ENCODE measurements at regions not wholly inside any gene's neighbourhood (a gene's known extent, or its start where the extent isn't known, plus 50 kb on each side); places are given as distances from the start of the nearest gene placed in this dataset.

DNA sequence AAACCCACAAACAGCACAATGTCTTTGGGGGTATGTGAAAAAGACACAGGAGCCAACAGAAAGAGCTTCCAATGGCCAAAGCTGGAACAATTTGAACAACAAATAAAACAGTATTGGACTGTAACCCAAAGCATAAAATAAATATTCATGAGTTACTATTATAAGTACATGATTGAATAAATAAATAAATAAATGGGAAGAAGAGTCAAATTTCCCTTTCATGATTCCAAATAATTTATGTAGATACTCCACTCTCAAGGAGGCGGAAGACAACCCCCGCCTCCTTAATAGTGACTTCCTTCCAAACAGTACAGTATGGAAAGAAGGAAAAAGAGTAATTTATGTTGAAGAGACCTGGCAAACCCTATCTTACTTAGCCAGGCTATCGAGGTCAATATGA is 124.4 kb upstream of the P2RY1 start:
- Mint-ChIP-seq H3K27me3 (no peaks in the 10 kb centered on the region), H3K36me3 (no peaks in the 10 kb centered on the region), H3K4me1 (ENCODE audit: unreplicated experiment) (no peaks in the 10 kb centered on the region), H3K4me3 (no peak overlapping the region), H3K27ac (no peak overlapping the region), H3K9me3 (no peaks in the 10 kb centered on the region)
- no peak for DNase-seq (ENCODE audit: extremely low spot score, unreplicated experiment)
- TF ChIP-seq, protein P1, sequence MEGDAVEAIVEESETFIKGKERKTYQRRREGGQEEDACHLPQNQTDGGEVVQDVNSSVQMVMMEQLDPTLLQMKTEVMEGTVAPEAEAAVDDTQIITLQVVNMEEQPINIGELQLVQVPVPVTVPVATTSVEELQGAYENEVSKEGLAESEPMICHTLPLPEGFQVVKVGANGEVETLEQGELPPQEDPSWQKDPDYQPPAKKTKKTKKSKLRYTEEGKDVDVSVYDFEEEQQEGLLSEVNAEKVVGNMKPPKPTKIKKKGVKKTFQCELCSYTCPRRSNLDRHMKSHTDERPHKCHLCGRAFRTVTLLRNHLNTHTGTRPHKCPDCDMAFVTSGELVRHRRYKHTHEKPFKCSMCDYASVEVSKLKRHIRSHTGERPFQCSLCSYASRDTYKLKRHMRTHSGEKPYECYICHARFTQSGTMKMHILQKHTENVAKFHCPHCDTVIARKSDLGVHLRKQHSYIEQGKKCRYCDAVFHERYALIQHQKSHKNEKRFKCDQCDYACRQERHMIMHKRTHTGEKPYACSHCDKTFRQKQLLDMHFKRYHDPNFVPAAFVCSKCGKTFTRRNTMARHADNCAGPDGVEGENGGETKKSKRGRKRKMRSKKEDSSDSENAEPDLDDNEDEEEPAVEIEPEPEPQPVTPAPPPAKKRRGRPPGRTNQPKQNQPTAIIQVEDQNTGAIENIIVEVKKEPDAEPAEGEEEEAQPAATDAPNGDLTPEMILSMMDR (conservative IDR thresholded peaks at IDR 0.05), result no peak

DNA sequence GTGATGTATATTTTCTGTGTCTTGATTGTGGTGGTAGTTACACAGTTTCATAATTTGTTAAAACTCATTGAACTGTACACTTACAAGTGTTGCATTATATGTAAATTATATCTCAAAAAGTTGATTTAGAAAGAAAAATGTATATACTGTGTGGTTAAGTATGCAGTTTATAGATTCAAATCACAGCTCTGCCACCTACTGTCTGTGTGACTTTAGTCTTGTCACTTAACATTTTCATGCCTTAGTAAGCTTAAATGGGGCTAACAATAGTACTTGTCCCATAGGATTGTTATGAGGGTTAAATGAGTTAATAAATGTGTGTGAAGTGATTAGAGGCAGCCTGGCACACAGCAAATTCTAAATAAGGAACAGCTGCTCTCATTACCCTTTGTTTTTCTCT is 120.9 kb upstream of the P2RY1 start:
- H3K4me1 Mint-ChIP-seq (ENCODE audit: unreplicated experiment), result no peaks in the 10 kb centered on the region
- TF ChIP-seq, protein P1 (conservative IDR thresholded peaks at IDR 0.05), result no peak
- no peak for DNase-seq (ENCODE audit: extremely low spot score, unreplicated experiment)
- H3K27ac Mint-ChIP-seq, result no peak overlapping the region
- no peak overlapping the region for H3K4me3 Mint-ChIP-seq
- H3K27me3 Mint-ChIP-seq, result no peaks in the 10 kb centered on the region
- H3K9me3 Mint-ChIP-seq, result no peaks in the 10 kb centered on the region
- no peaks in the 10 kb centered on the region for H3K36me3 Mint-ChIP-seq

DNA sequence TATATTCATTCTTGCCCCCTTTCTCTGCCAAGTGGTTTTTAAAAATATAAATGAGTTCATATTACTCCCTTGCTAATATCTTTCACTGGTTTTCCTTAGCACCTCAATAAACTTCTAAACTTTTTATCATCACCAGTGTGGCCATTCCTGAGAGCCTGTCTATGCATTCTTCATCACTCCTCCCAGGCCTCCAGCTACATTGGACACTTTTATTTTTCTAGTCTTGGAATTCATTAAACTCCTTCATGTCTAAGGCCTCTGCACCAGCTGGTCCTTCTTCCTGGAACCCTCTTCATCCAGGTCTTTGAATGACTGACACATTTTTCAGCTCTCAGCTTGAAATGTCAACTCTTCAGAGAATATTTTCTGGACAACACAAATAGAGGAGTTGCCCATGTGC is 120.4 kb upstream of the P2RY1 start:
- TF ChIP-seq, protein P1 (conservative IDR thresholded peaks at IDR 0.05), result no peak
- Mint-ChIP-seq H3K9me3 (no peaks in the 10 kb centered on the region), H3K27me3 (no peaks in the 10 kb centered on the region), H3K27ac (no peak overlapping the region), H3K4me1 (ENCODE audit: unreplicated experiment) (no peaks in the 10 kb centered on the region), H3K4me3 (no peak overlapping the region), H3K36me3 (no peaks in the 10 kb centered on the region)
- no peak for DNase-seq (ENCODE audit: extremely low spot score, unreplicated experiment)

DNA sequence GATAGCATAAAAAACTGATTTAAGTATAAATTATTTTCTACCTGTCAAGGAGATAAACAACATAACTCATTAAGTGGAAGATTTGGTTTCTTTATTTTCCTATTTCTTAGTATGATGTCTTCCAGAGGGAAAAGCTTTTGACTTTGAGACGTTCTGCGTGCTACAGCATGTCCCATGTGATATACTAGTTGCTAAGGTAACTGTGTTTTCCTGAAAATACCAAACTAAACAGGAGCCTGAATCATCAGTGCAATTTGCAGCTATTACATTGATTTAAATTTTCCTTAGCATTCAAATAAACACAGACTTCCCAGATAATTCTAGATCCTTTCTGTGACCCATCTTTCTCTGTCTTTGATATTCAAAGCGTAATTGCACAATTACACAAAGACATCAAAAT is 117.7 kb upstream of the P2RY1 start:
- Mint-ChIP-seq H3K9me3 (peaks cover 6% of the 10 kb centered on the region), H3K4me1 (ENCODE audit: unreplicated experiment) (no peaks in the 10 kb centered on the region), H3K27me3 (no peaks in the 10 kb centered on the region), H3K36me3 (no peaks in the 10 kb centered on the region), H3K27ac (no peak overlapping the region), H3K4me3 (no peak overlapping the region)
- TF ChIP-seq, protein P1 (conservative IDR thresholded peaks at IDR 0.05), result no peak
- DNase-seq (ENCODE audit: extremely low spot score, unreplicated experiment), result no peak

DNA sequence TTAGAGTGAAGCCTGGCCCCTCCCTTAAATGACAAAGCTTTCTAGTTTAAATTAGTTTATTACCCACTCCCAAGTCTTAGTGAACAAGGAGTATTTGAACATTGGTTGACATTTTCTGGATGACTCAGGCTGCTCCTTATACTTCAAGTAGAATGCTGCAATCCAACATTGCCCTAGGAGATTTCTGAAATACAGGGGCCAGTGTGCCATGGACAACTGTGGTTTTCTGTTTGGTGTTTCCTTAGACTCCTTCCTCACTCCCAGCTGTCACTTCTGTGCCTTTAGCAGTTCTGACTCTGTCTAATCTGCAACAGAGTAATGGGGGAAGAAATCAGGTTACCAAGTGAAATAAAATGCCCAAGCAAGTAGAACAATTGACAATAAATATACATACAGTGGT is 116.1 kb upstream of the P2RY1 start:
- no peak for DNase-seq (ENCODE audit: extremely low spot score, unreplicated experiment)
- TF ChIP-seq, protein P1 (conservative IDR thresholded peaks at IDR 0.05), result no peak

DNA sequence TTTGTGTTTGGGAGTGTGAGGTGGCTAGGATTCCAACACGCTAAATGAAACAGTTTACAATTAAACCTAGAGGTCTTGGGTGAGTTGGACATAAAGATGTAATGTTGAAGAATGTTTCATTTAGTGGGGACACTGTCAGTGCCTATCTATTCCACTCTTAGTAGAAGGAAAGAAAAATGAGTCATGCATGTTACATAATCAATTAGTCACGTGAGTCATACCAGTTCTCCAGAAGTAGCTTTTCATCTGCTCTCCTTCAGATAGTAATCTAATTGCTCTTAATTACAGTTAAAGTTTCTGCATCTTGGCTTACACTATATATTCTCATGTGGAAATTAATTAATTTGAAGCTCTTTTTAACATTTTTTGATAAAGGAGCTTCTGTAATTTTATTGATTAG is 115.7 kb upstream of the P2RY1 start:
- no peak overlapping the region for H3K4me3 Mint-ChIP-seq
- H3K27me3 Mint-ChIP-seq, result no peaks in the 10 kb centered on the region
- no peaks in the 10 kb centered on the region for H3K36me3 Mint-ChIP-seq
- H3K9me3 Mint-ChIP-seq, result peaks cover 6% of the 10 kb centered on the region
- H3K27ac Mint-ChIP-seq, result no peak overlapping the region
- H3K4me1 Mint-ChIP-seq (ENCODE audit: unreplicated experiment), result no peaks in the 10 kb centered on the region
- DNase-seq (ENCODE audit: extremely low spot score, unreplicated experiment), result no peak
- TF ChIP-seq, protein P1 (conservative IDR thresholded peaks at IDR 0.05), result no peak

More for the DNA sequence above, 116.1 kb upstream of the P2RY1 start:
- Mint-ChIP-seq H3K4me1 (ENCODE audit: unreplicated experiment) (no peaks in the 10 kb centered on the region), H3K9me3 (peaks cover 6% of the 10 kb centered on the region), H3K27ac (no peak overlapping the region), H3K4me3 (no peak overlapping the region), H3K27me3 (no peaks in the 10 kb centered on the region), H3K36me3 (no peaks in the 10 kb centered on the region)

Data from type B pancreatic cell (in vitro differentiated cells).